OCI-LY3 (cell line): ENCODE measurements at regions not wholly inside any gene's neighbourhood (a gene's known extent, or its start where the extent isn't known, plus 50 kb on each side); places are given as distances from the start of the nearest gene placed in this dataset.

Source experiments
- H2AFZ ChIP-seq: fragments of 200-600, 300-600 bp; shearing (Covaris generic); 2 replicates; pipeline ENCODE4 v1.6.0; 2014; ENCODE audit warnings: antibody characterized with exemption, low read depth, low read length
- H3K27ac ChIP-seq: fragments of 200-600, 300-600 bp; sonication (generic); 2 replicates; pipeline ENCODE4 v1.5.1; 2014; ENCODE audit warnings: mild to moderate bottlenecking, low read length, moderate library complexity, mixed read lengths
- H3K27me3 ChIP-seq: fragments of 200-600, 300-600 bp; sonication (generic); 2 replicates; pipeline ENCODE4 v1.6.1; 2014; ENCODE audit warnings: low read depth, low read length, mixed read lengths
- H3K36me3 ChIP-seq: fragments of 200-600, 300-600 bp; sonication (generic); replicated peaks from 2 replicates; pipeline ENCODE3; 2014; ENCODE audit warnings: low read depth, low read length, mixed read lengths
- H3K4me1 ChIP-seq: fragments of 300-600, 200-600 bp; sonication (generic); 2 replicates; pipeline ENCODE4 v1.6.1; 2014; ENCODE audit warnings: low read length, mixed read lengths
- H3K4me2 ChIP-seq: fragments of 200-600, 300-600 bp; sonication (generic); 2 replicates; pipeline ENCODE4 v1.6.1; 2014; ENCODE audit warnings: low read length, mixed read lengths
- H3K4me3 ChIP-seq: fragments of 300-600, 200-600 bp; sonication (generic); 2 replicates; pipeline ENCODE4 v1.5.1; 2014; ENCODE audit warnings: antibody characterized with exemption, mild to moderate bottlenecking, low read length, moderate library complexity
- H3K79me2 ChIP-seq: fragments of 300-600, 200-600 bp; shearing (Covaris generic); 2 replicates; pipeline ENCODE4 v1.6.1; 2014; ENCODE audit warnings: mild to moderate bottlenecking, low read length, mixed read lengths
- H3K9ac ChIP-seq: fragments of 300-600, 200-600 bp; shearing (Covaris generic); 2 replicates; pipeline ENCODE4 v1.6.0; 2014; ENCODE audit warnings: mild to moderate bottlenecking, low read length, moderate library complexity
- H3K9me3 ChIP-seq: fragments of 200-600, 300-600 bp; shearing (Covaris generic); 2 replicates; pipeline ENCODE4 v1.6.1; 2014; ENCODE audit warnings: low read length, mixed read lengths; ENCODE audit not compliant: insufficient read depth
- H4K20me1 ChIP-seq: fragments of 200-600, 300-600 bp; sonication (generic); 2 replicates; pipeline ENCODE4 v1.6.1; 2016; ENCODE audit warnings: low read length, mixed read lengths; ENCODE audit not compliant: insufficient read depth
- EZH2phosphoT487 ChIP-seq: fragments of 200-600 bp; shearing (Covaris generic); IDR thresholded peaks from 2 replicates; pipeline ENCODE4 v1.6.1; 2018; ENCODE audit warnings: antibody characterized with exemption, mixed run types, low read depth
- TF ChIP-seq, protein P1 (sequence below): fragments of 200-600, 300-600 bp; sonication (generic); IDR thresholded peaks from 2 replicates; pipeline ENCODE4 v1.5.1; 2014; ENCODE audit warnings: antibody characterized with exemption, low read length, low read depth

DNA sequence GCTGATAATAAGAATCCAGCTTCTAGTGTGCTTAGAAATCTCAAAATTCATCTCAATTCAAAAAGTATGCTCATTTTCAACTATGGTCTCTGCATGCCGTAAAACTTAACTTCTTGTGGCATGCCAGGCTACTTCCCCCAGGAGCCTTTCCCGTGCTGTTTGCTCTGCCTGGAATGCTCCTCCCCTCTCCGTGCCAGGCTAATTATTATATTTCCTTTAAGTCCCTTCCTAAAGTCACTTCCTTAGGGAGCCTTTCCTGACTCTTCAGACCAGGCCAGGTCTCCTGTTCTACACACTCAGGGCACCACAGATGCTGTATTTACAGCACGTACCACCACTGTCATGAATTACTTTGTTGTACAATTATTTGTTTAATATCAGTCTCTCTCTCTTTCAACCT is 67.1 kb upstream of the PPP2R5A start:
- no peak overlapping the region for H3K4me3 ChIP-seq
- H4K20me1 ChIP-seq, result no peaks in the 10 kb centered on the region
- H3K9me3 ChIP-seq, result no peaks in the 10 kb centered on the region
- H2AFZ ChIP-seq, result no peak overlapping the region
- H3K9ac ChIP-seq, result no peak overlapping the region
- no peaks in the 10 kb centered on the region for H3K79me2 ChIP-seq
- H3K27ac ChIP-seq, result no peak overlapping the region
- peaks cover 12% of the 10 kb centered on the region for H3K27me3 ChIP-seq
- TF ChIP-seq, protein P1, sequence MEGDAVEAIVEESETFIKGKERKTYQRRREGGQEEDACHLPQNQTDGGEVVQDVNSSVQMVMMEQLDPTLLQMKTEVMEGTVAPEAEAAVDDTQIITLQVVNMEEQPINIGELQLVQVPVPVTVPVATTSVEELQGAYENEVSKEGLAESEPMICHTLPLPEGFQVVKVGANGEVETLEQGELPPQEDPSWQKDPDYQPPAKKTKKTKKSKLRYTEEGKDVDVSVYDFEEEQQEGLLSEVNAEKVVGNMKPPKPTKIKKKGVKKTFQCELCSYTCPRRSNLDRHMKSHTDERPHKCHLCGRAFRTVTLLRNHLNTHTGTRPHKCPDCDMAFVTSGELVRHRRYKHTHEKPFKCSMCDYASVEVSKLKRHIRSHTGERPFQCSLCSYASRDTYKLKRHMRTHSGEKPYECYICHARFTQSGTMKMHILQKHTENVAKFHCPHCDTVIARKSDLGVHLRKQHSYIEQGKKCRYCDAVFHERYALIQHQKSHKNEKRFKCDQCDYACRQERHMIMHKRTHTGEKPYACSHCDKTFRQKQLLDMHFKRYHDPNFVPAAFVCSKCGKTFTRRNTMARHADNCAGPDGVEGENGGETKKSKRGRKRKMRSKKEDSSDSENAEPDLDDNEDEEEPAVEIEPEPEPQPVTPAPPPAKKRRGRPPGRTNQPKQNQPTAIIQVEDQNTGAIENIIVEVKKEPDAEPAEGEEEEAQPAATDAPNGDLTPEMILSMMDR, result no peak
- TF ChIP-seq EZH2phosphoT487, result no peak
- peak overlapping the region; percentile 32; the same call in 1 of the 2 replicates for H3K4me2 ChIP-seq
- no peaks in the 10 kb centered on the region for H3K36me3 ChIP-seq
- H3K4me1 ChIP-seq, result peaks cover 13% of the 10 kb centered on the region

DNA sequence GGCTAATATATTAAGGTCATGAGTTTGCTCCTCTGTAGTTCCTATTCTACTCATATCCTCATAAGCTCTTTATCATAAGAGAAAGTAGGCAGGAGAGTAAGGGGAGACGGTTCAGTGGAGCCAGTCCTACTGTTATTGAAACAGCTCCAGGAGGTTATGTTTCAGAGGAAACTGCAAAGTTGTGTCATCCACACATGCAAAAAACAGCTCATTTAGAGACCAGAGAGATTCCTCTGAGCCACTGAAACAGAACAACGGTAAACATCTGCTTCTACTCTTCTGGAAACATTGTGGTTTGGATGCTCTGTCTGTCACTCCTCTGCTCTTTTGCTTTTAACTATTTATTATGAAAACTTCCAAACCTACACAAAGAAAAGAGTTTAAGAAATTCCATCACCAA is 66.3 kb upstream of the PPP2R5A start:
- Histone ChIP-seq H3K27ac (no peak overlapping the region), H2AFZ (no peak overlapping the region), H3K36me3 (no peaks in the 10 kb centered on the region), H4K20me1 (no peaks in the 10 kb centered on the region), H3K4me3 (no peak overlapping the region), H3K9me3 (no peaks in the 10 kb centered on the region), H3K4me1 (peaks cover 13% of the 10 kb centered on the region), H3K4me2 (peak overlapping the region; percentile 32), H3K9ac (no peak overlapping the region), H3K79me2 (no peaks in the 10 kb centered on the region), H3K27me3 (peaks cover 9% of the 10 kb centered on the region)
- TF ChIP-seq, protein P1, result no peak
- no peak for TF ChIP-seq EZH2phosphoT487

DNA sequence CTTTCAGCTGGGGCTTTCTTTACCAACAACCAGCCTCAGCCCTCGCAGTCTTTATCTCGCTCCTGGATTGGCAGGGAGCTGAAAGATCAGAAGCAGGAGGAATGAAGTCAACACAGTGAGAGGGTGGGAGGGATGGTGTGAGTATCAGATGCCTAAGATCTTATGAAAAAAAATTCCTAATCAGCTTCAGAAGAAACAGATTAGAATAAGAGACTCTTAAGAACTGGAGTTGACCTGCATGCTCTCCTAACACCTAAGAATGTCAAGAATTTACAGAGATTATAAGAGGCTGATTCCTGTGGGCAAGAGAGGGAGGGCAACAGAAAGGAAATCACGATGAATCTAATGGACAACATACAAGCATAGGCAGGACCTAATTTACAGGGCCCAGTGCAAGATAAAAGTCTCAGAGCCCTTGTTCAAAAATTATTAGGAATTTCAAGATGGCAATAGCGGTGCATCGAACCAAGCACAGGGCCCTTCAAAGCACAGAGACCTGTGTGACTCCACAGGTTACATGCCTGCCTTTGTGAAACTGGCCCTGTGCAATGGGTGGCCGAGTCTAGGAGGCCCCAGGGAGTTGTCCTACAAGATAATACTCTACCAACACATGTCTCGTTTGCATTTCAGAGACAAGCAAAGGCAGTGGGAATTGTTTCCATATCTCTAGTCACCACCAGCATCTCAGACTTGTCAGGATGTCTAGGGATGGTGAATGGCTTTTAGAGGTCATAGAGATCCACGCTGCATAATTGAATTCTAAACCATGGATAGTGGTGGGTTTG is 65.3 kb upstream of the PPP2R5A start:
- H3K27ac ChIP-seq, result no peak overlapping the region

DNA sequence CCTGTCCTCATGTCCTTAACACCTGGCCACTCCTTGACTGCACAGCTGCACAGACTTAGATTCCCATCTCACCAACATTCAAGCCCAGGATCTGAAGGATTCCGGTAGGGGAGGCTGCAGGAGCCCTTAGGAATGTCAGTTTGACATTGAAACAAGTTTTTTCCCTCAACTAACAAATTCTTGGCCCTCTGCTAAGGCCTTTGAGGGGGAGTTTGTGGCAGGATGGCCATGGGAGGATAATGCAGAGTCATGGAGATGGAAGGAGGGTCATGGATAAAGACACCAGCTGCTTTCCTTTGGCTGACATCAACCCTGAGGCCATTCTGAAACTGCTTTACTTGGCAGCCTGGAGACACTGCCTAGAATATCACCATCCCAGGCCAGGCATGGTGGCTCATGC is 63.4 kb upstream of the PPP2R5A start:
- H3K9ac ChIP-seq, result no peak overlapping the region
- H3K36me3 ChIP-seq, result no peaks in the 10 kb centered on the region
- no peak overlapping the region for H2AFZ ChIP-seq
- no peaks in the 10 kb centered on the region for H4K20me1 ChIP-seq
- peaks cover 13% of the 10 kb centered on the region; the same call in 1 of the 2 replicates for H3K27me3 ChIP-seq
- H3K27ac ChIP-seq, result no peak overlapping the region
- H3K4me1 ChIP-seq, result peaks cover 13% of the 10 kb centered on the region
- no peak for TF ChIP-seq EZH2phosphoT487
- TF ChIP-seq, protein P1, result no peak
- H3K4me3 ChIP-seq, result no peak overlapping the region
- H3K4me2 ChIP-seq, result no peak overlapping the region
- no peaks in the 10 kb centered on the region for H3K9me3 ChIP-seq
- no peaks in the 10 kb centered on the region for H3K79me2 ChIP-seq

More for the DNA sequence above, 65.3 kb upstream of the PPP2R5A start:
- Histone ChIP-seq H3K4me2 (no peak overlapping the region), H3K36me3 (no peaks in the 10 kb centered on the region), H3K27me3 (no peaks in the 10 kb centered on the region), H3K9me3 (no peaks in the 10 kb centered on the region), H3K4me3 (no peak overlapping the region), H3K9ac (no peak overlapping the region), H3K79me2 (no peaks in the 10 kb centered on the region), H2AFZ (no peak overlapping the region), H3K4me1 (peaks cover 13% of the 10 kb centered on the region), H4K20me1 (no peaks in the 10 kb centered on the region)
- TF ChIP-seq EZH2phosphoT487, result no peak
- TF ChIP-seq, protein P1, result no peak
